B cell (primary cell): ENCODE measurements at regions not wholly inside any gene's neighbourhood (a gene's known extent, or its start where the extent isn't known, plus 50 kb on each side); places are given as distances from the start of the nearest gene placed in this dataset.

Experiments
- ATAC-seq: fragments of 200-7000 bp; cut with Tn5 transposase; one replicate; pipeline ENCODE4 v1.10.0; 2021; ENCODE audit warnings: low read depth, mild to moderate bottlenecking, moderate number of reproducible peaks, moderate library complexity
- CTCF ChIA-PET: fragments of 350-600 bp; sonication (Branson Sonifier 250); formaldehyde crosslinking; loops from one replicate; lab custom pipeline; 2021; ENCODE audit warnings: antibody characterized with exemption, inconsistent platforms; lab: Charles Lee
- POLR2A ChIA-PET: fragments of 350-600 bp; sonication (Branson Sonifier 250); formaldehyde crosslinking; loops from one replicate; lab custom pipeline; 2021; ENCODE audit warnings: antibody characterized with exemption; lab: Charles Lee
- DNase-seq: peaks from one replicate; pipeline ENCODE4 v3.0.0; 2013
- H2AFZ ChIP-seq: 2 replicates; pipeline ENCODE4 v1.6.1; 2012; ENCODE audit warnings: mild to moderate bottlenecking, low read depth, low read length; ENCODE audit not compliant: insufficient read depth, poor library complexity, severe bottlenecking
- H3K27ac ChIP-seq, 2 donors: 1 replicate in 1 of 2; 2 replicates in 1 of 2; pipeline ENCODE4 v1.5.1; 2012 to 2013; ENCODE audit warnings: low read length in 2 of 2, mild to moderate bottlenecking in 2 of 2, moderate library complexity in 1 of 2
- H3K27me3 ChIP-seq, 4 experiments: fragments of 200-600 bp in 1 of 4; sonication (generic) in 1 of 4; replicated peaks in 1 of 4; 1 replicate in 2 of 4; 2 replicates in 2 of 4; pipeline versions ENCODE4 v1.6.1 to v1.7.0; 2013 to 2016; ENCODE audit warnings: low read length in 3 of 4, mild to moderate bottlenecking in 2 of 4, mixed read lengths in 1 of 4, moderate library complexity in 1 of 4; ENCODE audit not compliant: insufficient read depth in 4 of 4, control insufficient read depth in 3 of 4; ENCODE audit errors: control extremely low read depth in 1 of 4
- H3K36me3 ChIP-seq, 2 experiments: replicated peaks in 1 of 2; 1 replicate in 1 of 2; 2 replicates in 1 of 2; pipeline versions ENCODE4 v1.6.1 to v1.7.1; 2013; ENCODE audit warnings: low read length in 1 of 2; ENCODE audit not compliant: insufficient read depth in 2 of 2, control insufficient read depth in 1 of 2; ENCODE audit errors: control extremely low read depth in 1 of 2, extremely low read depth in 1 of 2
- H3K4me1 ChIP-seq, 2 donors: fragments of 200-600 bp in 1 of 2; sonication (generic) in 1 of 2; 1 replicate in 1 of 2; 2 replicates in 1 of 2; pipeline versions ENCODE4 v1.5.1 to v1.6.1; 2013 to 2017; ENCODE audit warnings: low read length in 2 of 2; ENCODE audit not compliant: control insufficient read depth in 2 of 2, insufficient read depth in 2 of 2
- H3K4me2 ChIP-seq: replicated peaks from 2 replicates; pipeline ENCODE3; 2012; ENCODE audit warnings: mild to moderate bottlenecking, low read depth, low read length; ENCODE audit not compliant: poor library complexity, severe bottlenecking
- H3K4me3 ChIP-seq, 5 experiments: fragments of 200-600 bp in 1 of 5; sonication (generic) in 1 of 5; 1 replicate in 3 of 5; 2 replicates in 2 of 5; pipeline versions ENCODE4 v1.5.1 to v1.7.0; 2011 to 2016; ENCODE audit warnings: low read length in 4 of 5, mild to moderate bottlenecking in 4 of 5, low read depth in 2 of 5, control low read depth in 1 of 5, moderate library complexity in 1 of 5; ENCODE audit not compliant: insufficient read depth in 1 of 5; ENCODE audit errors: control extremely low read depth in 1 of 5, extremely low read depth in 1 of 5
- H3K79me2 ChIP-seq: fragments of 200-600 bp; sonication (generic); one replicate; pipeline ENCODE4 v1.6.0; 2016; ENCODE audit warnings: low read length; ENCODE audit not compliant: control insufficient read depth, insufficient read depth
- H3K9ac ChIP-seq: fragments of 200-600 bp; sonication (generic); 2 replicates; pipeline ENCODE4 v1.6.1; 2017; ENCODE audit warnings: mild to moderate bottlenecking, low read length, moderate library complexity
- H3K9me3 ChIP-seq, 3 donors: one replicate each; pipeline versions ENCODE4 v1.6.1 to v1.7.1; 2013; ENCODE audit warnings: low read length in 2 of 3; ENCODE audit not compliant: control insufficient read depth in 2 of 3, insufficient read depth in 1 of 3; ENCODE audit errors: control extremely low read depth in 1 of 3
- H4K20me1 ChIP-seq: 2 replicates; pipeline ENCODE4 v1.6.0; 2012; ENCODE audit warnings: mild to moderate bottlenecking, low read length; ENCODE audit not compliant: insufficient read depth, control insufficient read depth, poor library complexity, severe bottlenecking
- H3K27ac Mint-ChIP-seq: one replicate; pipeline ENCODE4 v1.8.0; 2021; ENCODE audit warnings: mixed read lengths
- H3K27me3 Mint-ChIP-seq: one replicate; pipeline ENCODE4 v1.8.0; 2021; ENCODE audit warnings: mixed read lengths
- H3K4me1 Mint-ChIP-seq: one replicate; pipeline ENCODE4 v1.8.0; 2021; ENCODE audit warnings: mixed read lengths
- H3K4me3 Mint-ChIP-seq: one replicate; pipeline ENCODE4 v1.8.0; 2021; ENCODE audit warnings: mixed read lengths
- H3K9me3 Mint-ChIP-seq: one replicate; pipeline ENCODE4 v1.8.0; 2022; ENCODE audit warnings: mixed read lengths; ENCODE audit not compliant: insufficient read depth
- CTCF ChIP-seq: fragments of 200-600 bp; IDR thresholded peaks from one replicate; pipeline ENCODE4 v1.8.0; 2022; ENCODE audit warnings: antibody characterized with exemption, mild to moderate bottlenecking
- EZH2 ChIP-seq: IDR thresholded peaks from 2 replicates; pipeline ENCODE4 v1.6.1; 2012; ENCODE audit warnings: borderline replicate concordance, low read depth, mild to moderate bottlenecking, moderate library complexity, low read length; ENCODE audit not compliant: insufficient read depth, poor library complexity, severe bottlenecking
- WGBS: methylation state at CpG from one replicate; pipeline ENCODE4 v1.1.5; 2013; ENCODE audit warnings: missing lambda C conversion rate; ENCODE audit not compliant: insufficient coverage; 5-methylcytosine and 5-hydroxymethylcytosine counted together
- intact Hi-C: fragments of 100-400 bp; cut with micrococcal nuclease; formaldehyde crosslinking; loops from one replicate; pipeline ENCODE4 v1.10.0; 2022

GRCh38 chr16:6048017-6048416 lies 950.4 kb upstream of the EEF2KMT start:
- H3K27me3 Mint-ChIP-seq: no peaks in the 10 kb centered on the region
- POLR2A ChIA-PET: no interaction called here
- peaks cover 2% of the 10 kb centered on the region for H3K9me3 Mint-ChIP-seq
- TF ChIP-seq EZH2 (no peak), CTCF (no peak)
- H3K4me3 Mint-ChIP-seq: no peak overlapping the region
- Histone ChIP-seq H3K9ac (no peak overlapping the region), H3K4me2 (no peak overlapping the region), H3K36me3 (no peaks in the 10 kb centered on the region), H2AFZ (no peak overlapping the region), H3K27me3 (no peaks in the 10 kb centered on the region), H3K27ac (no peak overlapping the region), H4K20me1 (no peaks in the 10 kb centered on the region), H3K4me1 (no peaks in the 10 kb centered on the region), H3K9me3 (no peaks in the 10 kb centered on the region), H3K79me2 (no peaks in the 10 kb centered on the region), H3K4me3 (no peak overlapping the region)
- intact Hi-C loops: no loop called here
- no peak for ATAC-seq
- no peak for DNase-seq
- H3K4me1 Mint-ChIP-seq: no peaks in the 10 kb centered on the region
- CTCF ChIA-PET: no interaction called here
- no CpG with 5 or more reads among the region's 3 CpGs for WGBS
- no peak overlapping the region for H3K27ac Mint-ChIP-seq

GRCh38 chr16:6047325-6047724 lies 949.7 kb upstream of the EEF2KMT start:
- Histone ChIP-seq H3K9ac (no peak overlapping the region), H3K4me2 (no peak overlapping the region), H3K27ac (no peak overlapping the region), H3K36me3 (no peaks in the 10 kb centered on the region), H4K20me1 (no peaks in the 10 kb centered on the region), H2AFZ (no peak overlapping the region), H3K9me3 (no peaks in the 10 kb centered on the region), H3K79me2 (no peaks in the 10 kb centered on the region), H3K4me1 (no peaks in the 10 kb centered on the region), H3K27me3 (no peaks in the 10 kb centered on the region), H3K4me3 (no peak overlapping the region)
- ATAC-seq (no peak), DNase-seq (no peak)
- WGBS: 73% methylated on average over 1 of the region's 3 CpGs
- no peak overlapping the region for H3K27ac Mint-ChIP-seq
- TF ChIP-seq CTCF (no peak), EZH2 (no peak)
- ChIA-PET POLR2A (no interaction called here), CTCF (no interaction called here)
- H3K9me3 Mint-ChIP-seq: peaks cover 5% of the 10 kb centered on the region
- intact Hi-C loops: no loop called here
- no peaks in the 10 kb centered on the region for H3K4me1 Mint-ChIP-seq
- H3K27me3 Mint-ChIP-seq: no peaks in the 10 kb centered on the region
- no peak overlapping the region for H3K4me3 Mint-ChIP-seq
